Natural killer cell (primary cell): ENCODE measurements at regions not wholly inside any gene's neighbourhood (a gene's known extent, or its start where the extent isn't known, plus 50 kb on each side); places are given as distances from the start of the nearest gene placed in this dataset.

Experiments used
- ATAC-seq, 3 donors: fragments of 150-1000 bp in 2 of 3; fragments of 200-7000 bp in 1 of 3; cut with Tn5 transposase; 1 replicate in 1 of 3; 2 replicates in 2 of 3; pipeline ENCODE4 v1.10.0; 2021; ENCODE audit warnings: mild to moderate bottlenecking in 2 of 3, moderate library complexity in 2 of 3
- DNase-seq, 2 donors: peaks; one replicate each; pipeline versions ENCODE4 v3.0.0 to v3.0.0-alpha.2; 2013 to 2021; ENCODE audit warnings: mixed read lengths in 1 of 2
- H3K27ac ChIP-seq: one replicate; pipeline ENCODE4 v1.5.1; 2013; ENCODE audit warnings: mild to moderate bottlenecking, low read length
- H3K27me3 ChIP-seq: one replicate; pipeline ENCODE4 v1.6.1; 2013; ENCODE audit warnings: low read length; ENCODE audit not compliant: control insufficient read depth, insufficient read depth
- H3K36me3 ChIP-seq: one replicate; pipeline ENCODE4 v1.6.1; 2013; ENCODE audit warnings: low read length; ENCODE audit not compliant: control insufficient read depth, insufficient read depth
- H3K4me1 ChIP-seq: one replicate; pipeline ENCODE4 v1.6.1; 2013; ENCODE audit warnings: low read length; ENCODE audit not compliant: control insufficient read depth, insufficient read depth
- H3K4me3 ChIP-seq: one replicate; pipeline ENCODE4 v1.5.1; 2013; ENCODE audit warnings: low read length
- H3K9me3 ChIP-seq: one replicate; pipeline ENCODE4 v1.6.1; 2013; ENCODE audit warnings: low read length; ENCODE audit not compliant: control insufficient read depth, insufficient read depth
- H3K27ac Mint-ChIP-seq, 2 donors: one replicate each; pipeline ENCODE4 v1.8.0; 2022; ENCODE audit warnings: mild to moderate bottlenecking in 2 of 2, mixed read lengths in 2 of 2, moderate library complexity in 1 of 2
- H3K27me3 Mint-ChIP-seq, 2 donors: one replicate each; pipeline ENCODE4 v1.8.0; 2022; ENCODE audit warnings: low read depth in 2 of 2, mixed read lengths in 2 of 2
- H3K36me3 Mint-ChIP-seq: one replicate; pipeline ENCODE4 v1.8.0; 2022; ENCODE audit warnings: mixed read lengths
- H3K4me1 Mint-ChIP-seq, 2 donors: one replicate each; pipeline ENCODE4 v1.8.0; 2022; ENCODE audit warnings: mixed read lengths in 2 of 2
- H3K4me3 Mint-ChIP-seq: one replicate; pipeline ENCODE4 v1.8.0; 2022; ENCODE audit warnings: mild to moderate bottlenecking, moderate library complexity, mixed read lengths
- H3K9me3 Mint-ChIP-seq, 2 donors: one replicate each; pipeline ENCODE4 v1.8.0; 2022; ENCODE audit warnings: mixed read lengths in 2 of 2
- WGBS: methylation state at CpG from one replicate; pipeline ENCODE4 v1.1.7; 2013; ENCODE audit warnings: missing lambda C conversion rate; ENCODE audit not compliant: insufficient coverage; 5-methylcytosine and 5-hydroxymethylcytosine counted together
- intact Hi-C: fragments of 100-400 bp; cut with micrococcal nuclease; formaldehyde crosslinking; loops from one replicate; pipeline ENCODE4 v1.14.2; 2022
- TF ChIP-seq, protein P1 (sequence below): fragments of 200-600 bp; IDR thresholded peaks from one replicate; pipeline ENCODE4 v1.8.0; 2022; ENCODE audit warnings: antibody characterized with exemption

DNA sequence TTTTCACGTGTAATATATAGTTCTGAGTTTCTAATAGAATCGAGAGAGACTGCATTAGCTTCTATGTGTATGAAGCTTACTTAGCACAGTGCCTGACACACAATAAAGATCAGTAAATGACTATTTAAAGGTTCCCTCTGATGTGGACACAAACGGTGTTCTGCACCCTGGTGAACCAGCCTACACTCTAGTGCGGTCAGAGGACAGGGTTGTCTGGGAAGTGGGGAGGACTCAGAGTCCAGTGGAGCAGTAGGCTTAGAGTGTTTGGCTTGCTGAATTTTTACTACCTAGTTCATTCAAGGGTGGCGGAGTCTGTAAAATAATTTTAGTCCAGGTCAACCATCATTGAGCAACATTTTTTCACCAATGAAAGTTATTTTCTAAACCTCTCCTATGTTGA, 77.8 kb downstream of the DIPK2A start:
- no peak overlapping the region for H3K27ac Mint-ChIP-seq
- WGBS, result 91% methylated on average over 5 of the region's 5 CpGs
- no peaks in the 10 kb centered on the region for H3K27me3 ChIP-seq
- no peaks in the 10 kb centered on the region for H3K36me3 Mint-ChIP-seq
- H3K27ac ChIP-seq, result no peak overlapping the region
- TF ChIP-seq, protein P1, sequence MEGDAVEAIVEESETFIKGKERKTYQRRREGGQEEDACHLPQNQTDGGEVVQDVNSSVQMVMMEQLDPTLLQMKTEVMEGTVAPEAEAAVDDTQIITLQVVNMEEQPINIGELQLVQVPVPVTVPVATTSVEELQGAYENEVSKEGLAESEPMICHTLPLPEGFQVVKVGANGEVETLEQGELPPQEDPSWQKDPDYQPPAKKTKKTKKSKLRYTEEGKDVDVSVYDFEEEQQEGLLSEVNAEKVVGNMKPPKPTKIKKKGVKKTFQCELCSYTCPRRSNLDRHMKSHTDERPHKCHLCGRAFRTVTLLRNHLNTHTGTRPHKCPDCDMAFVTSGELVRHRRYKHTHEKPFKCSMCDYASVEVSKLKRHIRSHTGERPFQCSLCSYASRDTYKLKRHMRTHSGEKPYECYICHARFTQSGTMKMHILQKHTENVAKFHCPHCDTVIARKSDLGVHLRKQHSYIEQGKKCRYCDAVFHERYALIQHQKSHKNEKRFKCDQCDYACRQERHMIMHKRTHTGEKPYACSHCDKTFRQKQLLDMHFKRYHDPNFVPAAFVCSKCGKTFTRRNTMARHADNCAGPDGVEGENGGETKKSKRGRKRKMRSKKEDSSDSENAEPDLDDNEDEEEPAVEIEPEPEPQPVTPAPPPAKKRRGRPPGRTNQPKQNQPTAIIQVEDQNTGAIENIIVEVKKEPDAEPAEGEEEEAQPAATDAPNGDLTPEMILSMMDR, result no peak
- no peaks in the 10 kb centered on the region for H3K36me3 ChIP-seq
- H3K4me1 Mint-ChIP-seq, result no peaks in the 10 kb centered on the region
- H3K4me3 Mint-ChIP-seq, result no peak overlapping the region
- H3K27me3 Mint-ChIP-seq, result peaks cover 0 to 13% of the 10 kb centered on the region in 2 donors
- intact Hi-C loops, result no loop called here
- no peaks in the 10 kb centered on the region for H3K4me1 ChIP-seq
- H3K4me3 ChIP-seq, result no peak overlapping the region
- H3K9me3 Mint-ChIP-seq, result no peaks in the 10 kb centered on the region
- H3K9me3 ChIP-seq, result no peaks in the 10 kb centered on the region
- no peak for DNase-seq
- ATAC-seq, result no peak

DNA sequence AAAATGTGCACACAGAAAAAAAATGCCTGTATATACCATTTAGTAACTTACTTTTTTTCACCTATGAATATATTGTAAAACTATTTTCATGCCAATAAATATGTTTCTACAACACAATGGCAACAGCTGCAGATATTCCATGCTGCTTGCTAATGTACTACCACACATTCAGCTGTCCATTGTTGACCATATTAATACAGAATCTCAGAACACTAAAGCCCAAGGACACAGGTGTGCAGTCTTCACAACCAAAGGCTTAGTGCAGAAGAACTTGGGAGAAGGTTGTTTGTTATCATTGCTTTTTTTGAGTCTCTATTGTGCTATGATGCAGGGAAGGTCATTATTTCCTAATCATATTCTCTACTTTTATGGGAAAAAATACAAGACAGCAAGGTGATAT, 79.6 kb downstream of the DIPK2A start:
- H3K9me3 ChIP-seq, result no peaks in the 10 kb centered on the region
- no peaks in the 10 kb centered on the region for H3K4me1 ChIP-seq
- no peaks in the 10 kb centered on the region for H3K27me3 ChIP-seq
- H3K9me3 Mint-ChIP-seq, result no peaks in the 10 kb centered on the region
- H3K27me3 Mint-ChIP-seq, result peaks cover 0 to 13% of the 10 kb centered on the region in 2 donors
- H3K36me3 ChIP-seq, result no peaks in the 10 kb centered on the region
- no peaks in the 10 kb centered on the region for H3K4me1 Mint-ChIP-seq
- no peak overlapping the region for H3K4me3 Mint-ChIP-seq
- H3K27ac Mint-ChIP-seq, result no peak overlapping the region
- no peak overlapping the region for H3K4me3 ChIP-seq
- ATAC-seq, result no peak
- intact Hi-C loops, result no loop called here
- H3K27ac ChIP-seq, result no peak overlapping the region
- no peak for DNase-seq
- TF ChIP-seq, protein P1, result no peak
- H3K36me3 Mint-ChIP-seq, result no peaks in the 10 kb centered on the region

DNA sequence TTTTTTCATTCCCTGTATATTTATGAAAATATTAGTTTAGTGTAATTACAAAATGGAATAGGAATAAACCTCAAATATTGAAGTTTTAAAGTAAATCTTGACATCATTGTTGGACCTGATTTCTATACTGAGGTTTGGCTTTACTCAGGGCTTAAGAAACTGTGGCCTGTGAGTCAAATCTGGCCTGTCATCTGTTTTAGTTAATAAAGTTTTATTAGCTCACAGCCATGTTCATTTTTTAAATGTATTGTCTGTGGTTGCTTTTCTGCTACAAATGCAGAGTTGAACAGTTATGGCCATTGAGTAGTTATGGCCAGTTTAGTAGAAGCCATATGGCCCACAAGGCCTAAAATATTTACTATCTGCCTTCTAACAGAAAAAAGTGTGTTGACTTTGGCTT, 80.7 kb downstream of the DIPK2A start:
- no peak overlapping the region for H3K4me3 ChIP-seq
- Mint-ChIP-seq H3K36me3 (no peaks in the 10 kb centered on the region), H3K4me1 (no peaks in the 10 kb centered on the region), H3K27ac (no peak overlapping the region), H3K27me3 (peaks cover 0 to 13% of the 10 kb centered on the region in 2 donors), H3K9me3 (no peaks in the 10 kb centered on the region), H3K4me3 (no peak overlapping the region)
- TF ChIP-seq, protein P1, result no peak
- no peaks in the 10 kb centered on the region for H3K36me3 ChIP-seq
- H3K4me1 ChIP-seq, result no peaks in the 10 kb centered on the region
- no peaks in the 10 kb centered on the region for H3K9me3 ChIP-seq
- no peak for ATAC-seq
- no peak overlapping the region for H3K27ac ChIP-seq
- intact Hi-C loops, result no loop called here
- no peaks in the 10 kb centered on the region for H3K27me3 ChIP-seq
- no peak for DNase-seq

DNA sequence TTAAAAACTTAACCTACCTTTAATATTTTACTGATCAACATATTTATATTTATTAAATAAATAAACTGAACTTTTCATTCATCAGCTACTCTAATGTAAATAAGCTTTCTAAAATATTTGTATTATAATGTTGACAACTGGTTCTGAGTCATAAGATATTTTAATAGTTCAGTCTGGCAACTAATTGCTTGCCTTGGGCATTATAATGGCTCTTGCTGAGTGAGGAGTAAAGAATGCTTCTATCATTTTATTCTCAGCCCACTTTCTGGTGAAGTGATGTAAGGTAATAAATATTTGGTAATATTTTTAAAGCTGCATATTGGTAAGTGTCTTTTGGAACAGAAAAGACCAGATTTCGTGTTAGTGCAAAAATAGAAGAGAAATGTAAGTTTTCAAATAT, 81.5 kb downstream of the DIPK2A start:
- no CpG with 5 or more reads among the region's 1 CpG for WGBS
- no peak for DNase-seq

More for the DNA sequence above, 81.5 kb downstream of the DIPK2A start:
- no peak overlapping the region for H3K4me3 Mint-ChIP-seq
- H3K9me3 Mint-ChIP-seq, result no peaks in the 10 kb centered on the region
- TF ChIP-seq, protein P1, result no peak
- Histone ChIP-seq H3K27ac (no peak overlapping the region), H3K27me3 (no peaks in the 10 kb centered on the region), H3K4me3 (no peak overlapping the region), H3K36me3 (no peaks in the 10 kb centered on the region), H3K4me1 (no peaks in the 10 kb centered on the region), H3K9me3 (no peaks in the 10 kb centered on the region)
- H3K4me1 Mint-ChIP-seq, result no peaks in the 10 kb centered on the region
- intact Hi-C loops, result no loop called here
- H3K36me3 Mint-ChIP-seq, result no peaks in the 10 kb centered on the region
- no peak overlapping the region for H3K27ac Mint-ChIP-seq
- H3K27me3 Mint-ChIP-seq, result peaks cover 0 to 13% of the 10 kb centered on the region in 2 donors
- ATAC-seq, result no peak
